GM06990 (cell line): ENCODE measurements at regions not wholly inside any gene's neighbourhood (a gene's known extent, or its start where the extent isn't known, plus 50 kb on each side); places are given as distances from the start of the nearest gene placed in this dataset.
"Not testable (repeated sequence)": the region's sequence is repeated elsewhere in the genome, so short reads cannot be mapped to it uniquely, and the experiment has no call there.

Experiments
- DNase-seq: peaks from one replicate; pipeline ENCODE4 v3.0.0-alpha.2; 2011; ENCODE audit not compliant: insufficient read length; ENCODE audit errors: extremely low read depth
- H3K27me3 ChIP-seq: replicated peaks from 2 replicates; pipeline ENCODE4 v1.6.0; 2011; ENCODE audit warnings: low read length; ENCODE audit not compliant: control insufficient read depth, insufficient read depth
- H3K36me3 ChIP-seq: 2 replicates; pipeline ENCODE4 v1.5.1; 2011; ENCODE audit warnings: low read length; ENCODE audit not compliant: control insufficient read depth, insufficient read depth
- H3K4me3 ChIP-seq: replicated peaks from 2 replicates; pipeline ENCODE4 v1.5.1; 2011; ENCODE audit warnings: low read depth, mild to moderate bottlenecking, control low read depth, low read length
- TF ChIP-seq, protein P1 (sequence below): IDR thresholded peaks from 2 replicates; pipeline ENCODE4 v1.5.1; 2011; ENCODE audit warnings: low read length, control low read depth, mild to moderate bottlenecking, inconsistent platforms; ENCODE audit not compliant: insufficient read depth, poor library complexity, severe bottlenecking

DNA sequence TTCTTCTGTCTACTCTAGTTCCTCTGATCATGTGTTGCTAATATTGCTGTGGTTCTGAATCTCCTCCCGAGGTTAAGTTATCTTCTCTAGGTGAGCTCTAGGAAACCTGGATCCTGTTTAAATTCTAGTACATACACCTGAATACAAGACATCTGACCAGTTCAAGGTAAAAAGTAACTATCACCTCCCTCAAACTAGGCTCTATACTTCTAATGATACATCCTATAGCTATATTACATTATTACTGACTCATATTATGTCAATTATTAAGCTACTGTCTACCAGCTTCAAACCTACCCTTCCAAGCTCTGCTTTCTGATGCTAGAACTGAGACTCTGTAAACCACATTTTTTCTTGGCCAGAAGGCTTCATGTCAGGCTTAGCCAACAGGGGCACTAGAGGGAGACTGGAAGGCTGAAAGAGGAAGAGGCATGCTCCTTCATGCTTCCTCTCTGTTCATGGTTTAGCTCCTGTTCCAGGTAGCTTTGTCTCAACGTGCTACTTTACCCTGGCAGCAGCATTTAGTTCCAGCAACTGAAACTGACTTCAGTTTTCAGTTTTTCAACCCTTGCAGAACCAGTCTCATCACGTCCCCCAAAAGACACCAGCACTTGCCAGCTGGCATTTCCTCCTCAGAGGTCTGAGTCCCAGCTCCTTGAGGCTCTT, 148.4 kb upstream of the TOP1 start:
- TF ChIP-seq, protein P1, sequence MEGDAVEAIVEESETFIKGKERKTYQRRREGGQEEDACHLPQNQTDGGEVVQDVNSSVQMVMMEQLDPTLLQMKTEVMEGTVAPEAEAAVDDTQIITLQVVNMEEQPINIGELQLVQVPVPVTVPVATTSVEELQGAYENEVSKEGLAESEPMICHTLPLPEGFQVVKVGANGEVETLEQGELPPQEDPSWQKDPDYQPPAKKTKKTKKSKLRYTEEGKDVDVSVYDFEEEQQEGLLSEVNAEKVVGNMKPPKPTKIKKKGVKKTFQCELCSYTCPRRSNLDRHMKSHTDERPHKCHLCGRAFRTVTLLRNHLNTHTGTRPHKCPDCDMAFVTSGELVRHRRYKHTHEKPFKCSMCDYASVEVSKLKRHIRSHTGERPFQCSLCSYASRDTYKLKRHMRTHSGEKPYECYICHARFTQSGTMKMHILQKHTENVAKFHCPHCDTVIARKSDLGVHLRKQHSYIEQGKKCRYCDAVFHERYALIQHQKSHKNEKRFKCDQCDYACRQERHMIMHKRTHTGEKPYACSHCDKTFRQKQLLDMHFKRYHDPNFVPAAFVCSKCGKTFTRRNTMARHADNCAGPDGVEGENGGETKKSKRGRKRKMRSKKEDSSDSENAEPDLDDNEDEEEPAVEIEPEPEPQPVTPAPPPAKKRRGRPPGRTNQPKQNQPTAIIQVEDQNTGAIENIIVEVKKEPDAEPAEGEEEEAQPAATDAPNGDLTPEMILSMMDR: peak; percentile 31
- Histone ChIP-seq H3K4me3 (no peak overlapping the region), H3K27me3 (no peaks in the 10 kb centered on the region), H3K36me3 (no peaks in the 10 kb centered on the region)
- DNase-seq: no peak

DNA sequence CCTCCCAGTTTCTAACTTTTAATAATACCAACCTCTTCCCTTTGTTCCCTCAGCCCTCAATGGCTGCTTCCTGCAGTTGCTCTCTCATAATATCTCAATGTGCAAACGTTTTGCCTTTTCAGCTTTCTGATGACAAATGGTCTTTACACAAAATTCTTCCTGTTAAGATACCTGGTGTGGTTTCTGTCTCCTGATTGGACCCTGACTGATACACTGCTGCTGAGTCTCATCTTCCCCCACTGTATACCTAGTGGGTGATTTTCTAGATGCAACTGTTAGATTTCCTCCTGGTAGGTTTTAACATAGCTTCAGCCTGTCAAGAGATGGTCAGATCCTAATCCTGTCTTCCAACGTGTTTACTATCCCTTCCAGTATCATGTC, 147.9 kb upstream of the TOP1 start:
- Histone ChIP-seq H3K4me3 (no peak overlapping the region), H3K27me3 (no peaks in the 10 kb centered on the region), H3K36me3 (no peaks in the 10 kb centered on the region)
- TF ChIP-seq, protein P1: no peak
- no peak for DNase-seq

DNA sequence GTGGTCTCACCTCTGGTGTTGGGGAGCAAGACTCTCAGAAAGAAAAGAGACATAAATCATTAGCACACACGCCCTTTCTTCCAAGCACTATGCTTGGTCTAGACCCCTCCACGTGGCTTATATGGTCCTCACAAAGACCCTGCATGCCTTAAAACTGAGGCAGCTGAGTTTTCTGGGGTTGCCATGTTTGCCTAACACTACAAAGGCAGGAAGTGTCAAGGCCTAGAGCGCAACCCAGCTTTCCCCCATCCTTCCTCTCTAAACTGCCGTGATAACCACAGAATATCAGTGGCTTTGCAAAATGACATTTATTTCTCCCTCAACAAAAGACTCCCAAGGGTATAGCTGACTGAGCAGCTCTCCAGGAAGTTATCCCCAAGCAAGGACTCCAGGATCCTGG, 146.5 kb upstream of the TOP1 start:
- H3K36me3 ChIP-seq: no peaks in the 10 kb centered on the region
- H3K27me3 ChIP-seq: no peaks in the 10 kb centered on the region
- TF ChIP-seq, protein P1: no peak
- no peak overlapping the region for H3K4me3 ChIP-seq
- DNase-seq: no peak

DNA sequence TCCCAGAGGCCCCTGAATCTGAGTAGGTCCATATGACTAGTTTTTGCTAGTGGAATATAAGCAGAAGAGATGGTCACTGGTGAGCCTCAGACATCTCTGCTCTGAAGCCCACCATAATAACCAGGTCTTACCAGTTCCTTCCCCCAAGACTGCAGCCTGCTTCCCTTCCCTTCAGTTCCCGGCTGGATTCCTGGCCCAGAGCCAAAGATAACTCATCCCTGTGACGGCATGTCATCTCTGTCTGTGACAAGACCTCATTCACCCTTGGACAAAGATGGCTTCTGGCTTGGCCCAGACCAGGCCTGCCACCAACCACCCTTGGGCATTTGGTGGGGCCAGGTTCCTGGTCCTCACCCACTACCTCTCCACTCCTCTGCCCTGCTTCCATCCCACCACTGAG, 145.5 kb upstream of the TOP1 start:
- DNase-seq: no peak
- TF ChIP-seq, protein P1: no peak

DNA sequence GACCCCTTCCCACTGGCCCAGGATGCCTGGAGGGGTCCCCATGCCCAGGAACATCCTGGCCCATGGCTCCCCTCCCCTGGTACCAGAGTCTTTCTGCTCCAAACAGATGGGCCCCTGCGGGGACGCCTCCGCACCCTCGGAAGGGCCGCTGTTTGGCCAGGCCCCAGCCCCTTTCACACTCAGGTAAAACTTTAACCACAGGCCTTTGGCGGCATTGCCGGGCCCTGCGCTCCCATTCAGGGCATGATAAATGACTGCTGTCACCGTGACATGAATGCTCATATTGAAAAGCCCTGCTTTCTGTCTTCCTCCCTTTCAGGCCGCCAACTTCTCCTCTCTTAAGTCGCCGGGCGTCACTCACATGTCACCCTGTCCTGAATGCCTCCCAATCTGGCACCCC, 141.5 kb upstream of the TOP1 start:
- TF ChIP-seq, protein P1: no peak
- H3K27me3 ChIP-seq: no peaks in the 10 kb centered on the region
- H3K4me3 ChIP-seq: no peak overlapping the region
- no peaks in the 10 kb centered on the region for H3K36me3 ChIP-seq
- no peak for DNase-seq

More for the DNA sequence above, 145.5 kb upstream of the TOP1 start:
- no peak overlapping the region for H3K4me3 ChIP-seq
- H3K27me3 ChIP-seq: no peaks in the 10 kb centered on the region
- no peaks in the 10 kb centered on the region for H3K36me3 ChIP-seq

DNA sequence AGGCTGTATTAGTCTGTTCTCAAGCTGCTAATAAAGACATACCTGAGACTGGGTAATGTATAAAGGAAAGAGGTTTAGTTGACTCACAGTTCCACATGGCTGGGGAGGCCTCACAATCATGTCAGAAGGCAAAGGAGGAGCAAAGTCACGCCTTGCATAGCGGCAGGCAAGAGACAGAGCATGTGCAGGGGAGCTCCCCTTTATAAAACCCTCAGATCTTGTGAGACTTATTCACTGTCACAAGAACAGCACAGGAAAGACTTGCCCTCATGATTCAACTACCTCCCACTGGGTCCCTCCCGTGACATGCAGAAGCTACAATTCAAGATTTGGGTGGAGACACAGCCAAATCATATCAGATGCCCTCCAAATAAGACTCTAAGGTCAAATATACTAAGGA, 139.4 kb upstream of the TOP1 start:
- not testable (repeated sequence) for DNase-seq, H3K27me3 ChIP-seq, H3K36me3 ChIP-seq, H3K4me3 ChIP-seq
